ENCODE measurements at regions not wholly inside any gene's neighbourhood (a gene's known extent, or its start where the extent isn't known, plus 50 kb on each side); places are given as distances from the start of the nearest gene placed in this dataset.

DNA sequence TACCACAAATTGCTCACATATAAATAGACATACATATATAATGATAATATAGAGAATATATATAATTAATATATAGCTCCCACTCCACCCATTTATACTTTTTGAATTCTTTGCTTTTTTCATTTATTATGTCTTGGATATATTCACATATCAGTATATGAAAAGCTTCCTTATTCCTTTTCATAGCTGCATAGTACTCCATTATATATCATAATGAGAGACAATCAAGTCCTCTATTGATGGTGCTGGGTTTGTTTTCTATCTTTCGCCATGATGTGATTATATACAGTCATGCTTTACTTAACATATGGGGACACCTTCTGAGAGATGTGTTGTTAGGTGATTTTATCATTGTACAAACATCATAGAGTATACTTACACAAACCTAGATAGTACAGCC is 51.6 kb upstream of the ELL2 start:
- no peak for DNase-seq
- H3K4me3 ChIP-seq (ENCODE audit: insufficient read depth, low read depth, low read length): no peak overlapping the region
- H3K27me3 ChIP-seq (ENCODE audit: control insufficient read depth, insufficient read depth, low read length): no peaks in the 10 kb centered on the region
- H3K36me3 ChIP-seq (replicated peaks; ENCODE audit: control insufficient read depth, insufficient read depth, low read length): no peaks in the 10 kb centered on the region

DNA sequence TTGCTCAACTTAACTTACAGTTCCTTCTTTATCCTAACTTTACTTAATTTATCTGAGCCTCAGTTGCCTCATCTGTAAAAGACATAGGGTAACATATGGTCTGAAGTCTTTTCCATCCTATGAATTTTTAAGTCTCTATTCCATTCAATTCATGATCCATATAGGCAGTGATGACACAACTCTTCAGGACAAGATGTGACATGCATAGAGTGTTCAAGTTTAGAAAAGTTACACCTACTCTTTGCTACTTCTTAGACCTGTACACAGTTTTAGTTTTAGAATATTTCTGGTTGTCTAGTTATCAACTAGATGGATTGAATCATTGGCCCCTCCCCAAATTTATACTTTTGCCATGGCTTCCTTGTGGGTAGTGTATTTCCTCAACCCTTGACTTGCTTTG is 50.7 kb upstream of the ELL2 start:
- DNase-seq: no peak
- H3K36me3 ChIP-seq (replicated peaks; ENCODE audit: control insufficient read depth, insufficient read depth, low read length): no peaks in the 10 kb centered on the region
- no peaks in the 10 kb centered on the region for H3K27me3 ChIP-seq (ENCODE audit: control insufficient read depth, insufficient read depth, low read length)
- no peak overlapping the region for H3K4me3 ChIP-seq (ENCODE audit: insufficient read depth, low read depth, low read length)
